ENCODE measurements at regions not wholly inside any gene's neighbourhood (a gene's known extent, or its start where the extent isn't known, plus 50 kb on each side); places are given as distances from the start of the nearest gene placed in this dataset.

- Histone ChIP-seq H3F3A (ENCODE audit: control insufficient read depth, insufficient read depth) (peaks cover 3% of the 10 kb centered on the region; the same call in 1 of the 2 replicates), H4K20me1 (ENCODE audit: control insufficient read depth, insufficient read depth, low read depth, low read length) (no peaks in the 10 kb centered on the region), H3K9me3 (ENCODE audit: control insufficient read depth, insufficient read depth, low read length) (no peaks in the 10 kb centered on the region), H3K36me3 (ENCODE audit: control insufficient read depth, low read length) (no peaks in the 10 kb centered on the region), H3K27ac (ENCODE audit: low read depth, low read length) (no peak overlapping the region), H3K9me2 (replicated peaks; ENCODE audit: control insufficient read depth, low read length) (no peaks in the 10 kb centered on the region), H3K4me3 (ENCODE audit: low read length) (no peak overlapping the region), H3K27me3 (ENCODE audit: control insufficient read depth, low read length) (no peaks in the 10 kb centered on the region), H3K79me2 (ENCODE audit: control insufficient read depth, low read length) (no peaks in the 10 kb centered on the region), H3K4me1 (ENCODE audit: control insufficient read depth, low read length) (peaks cover 35% of the 10 kb centered on the region), H3K4me2 (ENCODE audit: low read length) (no peak overlapping the region)
- TF ChIP-seq, protein P1, sequence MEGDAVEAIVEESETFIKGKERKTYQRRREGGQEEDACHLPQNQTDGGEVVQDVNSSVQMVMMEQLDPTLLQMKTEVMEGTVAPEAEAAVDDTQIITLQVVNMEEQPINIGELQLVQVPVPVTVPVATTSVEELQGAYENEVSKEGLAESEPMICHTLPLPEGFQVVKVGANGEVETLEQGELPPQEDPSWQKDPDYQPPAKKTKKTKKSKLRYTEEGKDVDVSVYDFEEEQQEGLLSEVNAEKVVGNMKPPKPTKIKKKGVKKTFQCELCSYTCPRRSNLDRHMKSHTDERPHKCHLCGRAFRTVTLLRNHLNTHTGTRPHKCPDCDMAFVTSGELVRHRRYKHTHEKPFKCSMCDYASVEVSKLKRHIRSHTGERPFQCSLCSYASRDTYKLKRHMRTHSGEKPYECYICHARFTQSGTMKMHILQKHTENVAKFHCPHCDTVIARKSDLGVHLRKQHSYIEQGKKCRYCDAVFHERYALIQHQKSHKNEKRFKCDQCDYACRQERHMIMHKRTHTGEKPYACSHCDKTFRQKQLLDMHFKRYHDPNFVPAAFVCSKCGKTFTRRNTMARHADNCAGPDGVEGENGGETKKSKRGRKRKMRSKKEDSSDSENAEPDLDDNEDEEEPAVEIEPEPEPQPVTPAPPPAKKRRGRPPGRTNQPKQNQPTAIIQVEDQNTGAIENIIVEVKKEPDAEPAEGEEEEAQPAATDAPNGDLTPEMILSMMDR (IDR thresholded peaks at IDR 0.05; ENCODE audit: low read depth, low read length, poor library complexity, severe bottlenecking), result no peak
- no peak for TF ChIP-seq EZH2phosphoT487 (IDR thresholded peaks at IDR 0.05; ENCODE audit: borderline replicate concordance, low read length)
Observed at GRCh38 chr10:120047926-120048325, 155.4 kb downstream of the SEC23IP start.

DNA sequence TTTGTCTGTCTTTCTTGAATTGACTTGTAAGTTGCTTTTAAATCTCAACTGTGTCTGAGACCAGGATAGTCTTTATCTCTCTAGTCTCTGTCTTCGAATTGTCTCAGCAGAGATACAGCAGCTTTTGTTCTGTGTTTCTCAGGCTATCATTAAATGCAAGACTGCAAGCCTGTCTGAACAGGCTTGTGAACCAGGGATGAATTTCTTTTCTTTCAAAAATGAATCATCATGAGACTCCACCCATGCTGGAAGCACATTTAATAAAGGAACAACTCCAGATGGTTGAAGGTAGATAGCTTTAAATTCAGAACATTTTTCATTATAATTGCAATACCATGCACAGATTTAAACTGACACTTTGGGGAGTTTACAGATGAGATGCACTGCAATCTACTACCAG lies 155.9 kb downstream of the SEC23IP start:
- no peaks in the 10 kb centered on the region for H3K36me3 ChIP-seq (ENCODE audit: control insufficient read depth, low read length)
- H3K9me3 ChIP-seq (ENCODE audit: control insufficient read depth, insufficient read depth, low read length), result no peaks in the 10 kb centered on the region
- no peak overlapping the region for H3K4me2 ChIP-seq (ENCODE audit: low read length)
- H3K4me1 ChIP-seq (ENCODE audit: control insufficient read depth, low read length), result peaks cover 40% of the 10 kb centered on the region
- no peaks in the 10 kb centered on the region for H3K27me3 ChIP-seq (ENCODE audit: control insufficient read depth, low read length)
- no peaks in the 10 kb centered on the region for H4K20me1 ChIP-seq (ENCODE audit: control insufficient read depth, insufficient read depth, low read depth, low read length)
- no peaks in the 10 kb centered on the region for H3K79me2 ChIP-seq (ENCODE audit: control insufficient read depth, low read length)
- no peak overlapping the region for H3K4me3 ChIP-seq (ENCODE audit: low read length)
- H3K9me2 ChIP-seq (replicated peaks; ENCODE audit: control insufficient read depth, low read length), result no peaks in the 10 kb centered on the region
- no peak for TF ChIP-seq EZH2phosphoT487 (IDR thresholded peaks at IDR 0.05; ENCODE audit: borderline replicate concordance, low read length)
- TF ChIP-seq, protein P1 (IDR thresholded peaks at IDR 0.05; ENCODE audit: low read depth, low read length, poor library complexity, severe bottlenecking), result no peak
- H3F3A ChIP-seq (ENCODE audit: control insufficient read depth, insufficient read depth), result peaks cover 3% of the 10 kb centered on the region; the same call in 1 of the 2 replicates
- no peak overlapping the region for H3K27ac ChIP-seq (ENCODE audit: low read depth, low read length)

GRCh38 chr10:120051671-120052070 lies 159.1 kb downstream of the SEC23IP start:
- no peaks in the 10 kb centered on the region for H3K36me3 ChIP-seq (ENCODE audit: control insufficient read depth, low read length)
- H3K4me3 ChIP-seq (ENCODE audit: low read length), result peak overlapping the region; percentile 25
- H3K9me2 ChIP-seq (replicated peaks; ENCODE audit: control insufficient read depth, low read length), result no peaks in the 10 kb centered on the region
- peak overlapping the region; percentile 74 for H3K27ac ChIP-seq (ENCODE audit: low read depth, low read length)
- H3K79me2 ChIP-seq (ENCODE audit: control insufficient read depth, low read length), result no peaks in the 10 kb centered on the region
- H3F3A ChIP-seq (ENCODE audit: control insufficient read depth, insufficient read depth), result peaks cover 3% of the 10 kb centered on the region; the same call in 1 of the 2 replicates
- H3K4me2 ChIP-seq (ENCODE audit: low read length), result peak overlapping the region; percentile 45
- no peaks in the 10 kb centered on the region for H3K9me3 ChIP-seq (ENCODE audit: control insufficient read depth, insufficient read depth, low read length)
- no peaks in the 10 kb centered on the region for H4K20me1 ChIP-seq (ENCODE audit: control insufficient read depth, insufficient read depth, low read depth, low read length)
- TF ChIP-seq, protein P1 (IDR thresholded peaks at IDR 0.05; ENCODE audit: low read depth, low read length, poor library complexity, severe bottlenecking), result no peak
- TF ChIP-seq EZH2phosphoT487 (IDR thresholded peaks at IDR 0.05; ENCODE audit: borderline replicate concordance, low read length), result no peak
- no peaks in the 10 kb centered on the region for H3K27me3 ChIP-seq (ENCODE audit: control insufficient read depth, low read length)
- peaks cover 55% of the 10 kb centered on the region for H3K4me1 ChIP-seq (ENCODE audit: control insufficient read depth, low read length)
